BLaER1 treated with 17β-estradiol and CSF1 and Interleukin-3, amounts not matched to agents 10 nM and 100 nM (cell line): ENCODE measurements at regions not wholly inside any gene's neighbourhood (a gene's known extent, or its start where the extent isn't known, plus 50 kb on each side); places are given as distances from the start of the nearest gene placed in this dataset.

ENCODE experiments used
- H3K27ac ChIP-seq, 11 experiments: shearing (Covaris generic); formaldehyde crosslinking; 2 replicates each; pipeline ENCODE4 v1.8.1; 2022
- H3K27me3 ChIP-seq, 11 experiments: shearing (Covaris generic); formaldehyde crosslinking; 2 replicates each; pipeline ENCODE4 v1.8.1; 2022
- H3K36me3 ChIP-seq, 11 experiments: shearing (Covaris generic); formaldehyde crosslinking; 2 replicates each; pipeline ENCODE4 v1.8.1; 2022
- H3K4me1 ChIP-seq, 10 experiments: shearing (Covaris generic); formaldehyde crosslinking; 2 replicates each; pipeline ENCODE4 v1.8.1; 2022
- H3K4me2 ChIP-seq, 11 experiments: shearing (Covaris generic); formaldehyde crosslinking; 2 replicates each; pipeline ENCODE4 v1.8.1; 2022
- H3K4me3 ChIP-seq, 10 experiments: shearing (Covaris generic); formaldehyde crosslinking; 2 replicates each; pipeline ENCODE4 v1.8.1; 2022
- H3K9ac ChIP-seq, 11 experiments: shearing (Covaris generic); formaldehyde crosslinking; 2 replicates each; pipeline ENCODE4 v1.8.1; 2022
- H3K9me3 ChIP-seq, 11 experiments: shearing (Covaris generic); formaldehyde crosslinking; replicated peaks in 1 of 11; 2 replicates each; pipeline ENCODE4 v1.8.1; 2022
- H4K20me1 ChIP-seq, 11 experiments: shearing (Covaris generic); formaldehyde crosslinking; 2 replicates each; pipeline ENCODE4 v1.8.1; 2022
- Cebpa-rat ChIP-seq, 11 experiments: shearing (Covaris generic); IDR thresholded peaks; 2 replicates each; pipeline ENCODE4 v1.8.1; 2022

GRCh38 chr20:54340206-54340605 lies 132.3 kb downstream of the PFDN4 start:
- Histone ChIP-seq H3K36me3 (no peaks in the 10 kb centered on the region), H3K9ac (no peak overlapping the region), H3K27me3 (no peaks in the 10 kb centered on the region), H3K4me2 (peak overlapping the region in 3 of 11 experiments; percentile 0 to 75 (median 59); a peak in 3 of 22 replicates), H3K27ac (no peak overlapping the region; a peak in 1 of 22 replicates), H3K4me3 (no peak overlapping the region), H3K9me3 (peaks cover 5 to 26% (median 8%) of the 10 kb centered on the region in 11 experiments; a peak in 14 of 22 replicates), H4K20me1 (no peaks in the 10 kb centered on the region), H3K4me1 (peaks cover 0 to 62% (median 13%) of the 10 kb centered on the region in 10 experiments; a peak in 16 of 20 replicates)
- TF ChIP-seq Cebpa-rat (IDR thresholded peaks at IDR 0.05), result no peak

- Histone ChIP-seq H3K27me3 (no peaks in the 10 kb centered on the region), H3K9me3 (peaks cover 5 to 26% (median 8%) of the 10 kb centered on the region in 11 experiments; a peak in 14 of 22 replicates), H3K4me1 (peaks cover 0 to 62% (median 18%) of the 10 kb centered on the region in 10 experiments; a peak in 16 of 20 replicates), H3K4me3 (no peak overlapping the region), H3K4me2 (peak overlapping the region in 3 of 11 experiments; percentile 0 to 75 (median 2); a peak in 3 of 22 replicates), H3K9ac (no peak overlapping the region), H4K20me1 (no peaks in the 10 kb centered on the region), H3K27ac (no peak overlapping the region; a peak in 1 of 22 replicates), H3K36me3 (no peaks in the 10 kb centered on the region)
- TF ChIP-seq Cebpa-rat (IDR thresholded peaks at IDR 0.05), result no peak
These were observed 132.8 kb downstream of the PFDN4 start for GRCh38 chr20:54340667-54341081.

GRCh38 chr20:54342258-54342920 lies 133.0 kb upstream of the DOK5 start:
- no peak overlapping the region for H3K9ac ChIP-seq
- H3K4me3 ChIP-seq, result no peak overlapping the region
- peak overlapping the region in 2 of 11 experiments; percentile 28 to 34; a peak in 2 of 22 replicates for H3K4me2 ChIP-seq
- H3K27ac ChIP-seq, result no peak overlapping the region
- no peaks in the 10 kb centered on the region for H3K36me3 ChIP-seq
- H4K20me1 ChIP-seq, result no peaks in the 10 kb centered on the region
- H3K9me3 ChIP-seq, result peaks cover 5 to 18% (median 7%) of the 10 kb centered on the region in 11 experiments; a peak in 15 of 22 replicates
- H3K27me3 ChIP-seq, result no peaks in the 10 kb centered on the region
- H3K4me1 ChIP-seq, result peaks cover 9 to 77% (median 31%) of the 10 kb centered on the region in 10 experiments; a peak in 19 of 20 replicates
- no peak for TF ChIP-seq Cebpa-rat (IDR thresholded peaks at IDR 0.05)

- Histone ChIP-seq H3K36me3 (no peaks in the 10 kb centered on the region), H3K27me3 (no peaks in the 10 kb centered on the region), H3K4me2 (peak overlapping the region in 2 of 11 experiments; percentile 28 to 34; a peak in 3 of 22 replicates), H4K20me1 (no peaks in the 10 kb centered on the region), H3K9me3 (peaks cover 0 to 16% (median 6%) of the 10 kb centered on the region in 11 experiments; a peak in 11 of 22 replicates), H3K27ac (no peak overlapping the region), H3K4me3 (no peak overlapping the region), H3K4me1 (peaks cover 9 to 78% (median 31%) of the 10 kb centered on the region in 10 experiments; a peak in 19 of 20 replicates), H3K9ac (no peak overlapping the region)
- TF ChIP-seq Cebpa-rat (IDR thresholded peaks at IDR 0.05), result no peak
These were observed 132.3 kb upstream of the DOK5 start for GRCh38 chr20:54343099-54343498.

GRCh38 chr20:54343634-54344033 lies 131.8 kb upstream of the DOK5 start:
- Histone ChIP-seq H3K27me3 (no peaks in the 10 kb centered on the region), H3K36me3 (no peaks in the 10 kb centered on the region), H3K4me3 (no peak overlapping the region), H3K4me1 (peaks cover 9 to 75% (median 31%) of the 10 kb centered on the region in 10 experiments; a peak in 19 of 20 replicates), H3K4me2 (0 out of 22 replicates have a peak overlapping the region, but pooled peaks of 1 of the 11 experiments have one; percentile 28), H4K20me1 (no peaks in the 10 kb centered on the region), H3K9ac (no peak overlapping the region), H3K27ac (no peak overlapping the region), H3K9me3 (peaks cover 0 to 16% (median 6%) of the 10 kb centered on the region in 11 experiments; a peak in 11 of 22 replicates)
- TF ChIP-seq Cebpa-rat (IDR thresholded peaks at IDR 0.05), result no peak

- Histone ChIP-seq H3K36me3 (no peaks in the 10 kb centered on the region), H3K4me1 (peaks cover 8 to 63% (median 24%) of the 10 kb centered on the region in 10 experiments; a peak in 19 of 20 replicates), H3K9me3 (peaks cover 0 to 10% (median 0%) of the 10 kb centered on the region in 11 experiments; a peak in 2 of 22 replicates), H3K9ac (peak overlapping the region in 2 of 11 experiments; percentile 10; a peak in 1 of 22 replicates), H4K20me1 (no peaks in the 10 kb centered on the region), H3K4me3 (no peak overlapping the region), H3K27me3 (no peaks in the 10 kb centered on the region), H3K4me2 (peak overlapping the region in 6 of 11 experiments; percentile 45 to 87 (median 66); a peak in 13 of 22 replicates), H3K27ac (peak overlapping the region in 4 of 11 experiments; percentile 21 to 70 (median 57); a peak in 7 of 22 replicates)
- TF ChIP-seq Cebpa-rat (IDR thresholded peaks at IDR 0.05), result no peak
These were observed 130.6 kb upstream of the DOK5 start for GRCh38 chr20:54344832-54345231.

GRCh38 chr20:54345301-54345724 lies 130.1 kb upstream of the DOK5 start:
- Histone ChIP-seq H3K9ac (peak overlapping the region in 2 of 11 experiments; percentile 10; a peak in 2 of 22 replicates), H3K9me3 (peaks cover 0 to 10% (median 0%) of the 10 kb centered on the region in 11 experiments; a peak in 2 of 22 replicates)

GRCh38 chr20:54345821-54346220 lies 129.6 kb upstream of the DOK5 start:
- H3K4me1 ChIP-seq, result peaks cover 8 to 63% (median 24%) of the 10 kb centered on the region in 10 experiments; a peak in 19 of 20 replicates
- H4K20me1 ChIP-seq, result no peaks in the 10 kb centered on the region
- peak overlapping the region in 8 of 11 experiments; percentile 1 to 70 (median 38); a peak in 11 of 22 replicates for H3K27ac ChIP-seq
- peak overlapping the region in 1 of 11 experiments; percentile 10; a peak in 2 of 22 replicates for H3K9ac ChIP-seq
- peak overlapping the region; percentile 24 to 87 (median 49); a peak in 18 of 22 replicates for H3K4me2 ChIP-seq
- H3K36me3 ChIP-seq, result no peaks in the 10 kb centered on the region
- no peaks in the 10 kb centered on the region for H3K27me3 ChIP-seq
- no peak overlapping the region for H3K4me3 ChIP-seq
- no peak for TF ChIP-seq Cebpa-rat (IDR thresholded peaks at IDR 0.05)
- peaks cover 0 to 10% (median 0%) of the 10 kb centered on the region in 11 experiments; a peak in 2 of 22 replicates for H3K9me3 ChIP-seq

More at GRCh38 chr20:54345301-54345724, 130.1 kb upstream of the DOK5 start:
- Histone ChIP-seq H3K4me2 (peak overlapping the region in 7 of 11 experiments; percentile 42 to 87 (median 63); a peak in 13 of 22 replicates), H4K20me1 (no peaks in the 10 kb centered on the region), H3K27ac (peak overlapping the region in 6 of 11 experiments; percentile 27 to 70 (median 52); a peak in 11 of 22 replicates), H3K36me3 (no peaks in the 10 kb centered on the region), H3K4me3 (no peak overlapping the region), H3K27me3 (no peaks in the 10 kb centered on the region), H3K4me1 (peaks cover 8 to 62% (median 24%) of the 10 kb centered on the region in 10 experiments; a peak in 19 of 20 replicates)
- TF ChIP-seq Cebpa-rat (IDR thresholded peaks at IDR 0.05), result no peak
